ENCODE measurements at regions not wholly inside any gene's neighbourhood (a gene's known extent, or its start where the extent isn't known, plus 50 kb on each side); places are given as distances from the start of the nearest gene placed in this dataset.

DNA sequence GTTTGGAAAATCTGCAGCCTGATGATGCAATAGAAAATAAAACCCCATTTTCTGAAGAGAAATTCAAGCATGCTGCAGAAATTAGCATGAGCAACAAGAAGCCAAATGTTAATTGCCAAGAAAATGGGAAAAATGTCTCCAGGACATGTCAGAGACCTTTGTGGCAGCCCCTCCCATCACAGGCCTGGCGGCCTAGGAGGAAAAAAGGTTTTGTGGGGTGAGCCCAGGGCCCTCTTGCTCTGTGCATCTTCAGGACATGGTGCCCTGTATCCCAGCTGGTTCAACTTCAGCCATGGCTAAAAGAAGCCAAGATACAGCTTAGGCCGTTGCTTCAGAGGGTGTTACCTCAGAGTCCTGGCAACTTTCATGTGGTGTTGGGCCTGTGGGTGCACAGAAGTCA, 775.5 kb upstream of the SEL1L start:
- H3K27ac Mint-ChIP-seq = no peak overlapping the region
- no peak overlapping the region for H3K4me3 Mint-ChIP-seq
- peaks cover 7 to 25% (median 9%) of the 10 kb centered on the region in 7 donors for H3K9me3 Mint-ChIP-seq
- ATAC-seq (ENCODE audit: low read depth in 2 of 2) = no peak
- H3K36me3 Mint-ChIP-seq = peaks cover 0 to 8% of the 10 kb centered on the region in 2 donors
- H3K4me1 Mint-ChIP-seq = no peaks in the 10 kb centered on the region
- no peaks in the 10 kb centered on the region for H3K27me3 Mint-ChIP-seq
- no peak for DNase-seq

- Mint-ChIP-seq H3K27me3 (no peaks in the 10 kb centered on the region), H3K27ac (peak overlapping the region in 1 of 6 donors; percentile 33), H3K4me1 (no peaks in the 10 kb centered on the region), H3K9me3 (peaks cover 3 to 36% (median 11%) of the 10 kb centered on the region in 7 donors), H3K4me3 (no peak overlapping the region), H3K36me3 (peaks cover 0 to 1% of the 10 kb centered on the region in 2 donors)
- ATAC-seq (ENCODE audit: low read depth in 2 of 2) (no peak), DNase-seq (no peak)
Observed at GRCh38 chr14:82313889-82314288, 780.2 kb upstream of the SEL1L start.

DNA sequence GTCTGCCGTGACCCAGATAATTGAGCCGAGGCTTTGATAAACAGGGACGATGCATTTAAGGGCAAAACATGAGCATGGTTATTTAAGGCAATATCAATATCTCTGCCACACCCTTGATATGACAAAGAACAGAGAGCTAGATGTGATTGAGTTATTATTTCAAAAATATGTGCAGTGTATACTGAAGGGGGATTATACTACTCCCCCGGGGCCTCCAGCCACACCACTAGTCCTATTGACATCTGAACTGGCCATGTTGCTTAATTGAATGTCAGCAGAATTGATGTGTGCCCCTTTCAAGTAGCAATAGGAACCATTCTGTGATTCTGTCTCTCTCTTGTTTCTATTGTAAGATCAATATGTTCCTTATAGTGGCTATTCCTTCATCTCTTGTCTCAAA, 794.8 kb upstream of the SEL1L start:
- no peak for DNase-seq
- Mint-ChIP-seq H3K9me3 (peaks cover 5 to 26% (median 9%) of the 10 kb centered on the region in 7 donors), H3K27ac (no peak overlapping the region), H3K27me3 (no peaks in the 10 kb centered on the region), H3K4me3 (no peak overlapping the region), H3K4me1 (no peaks in the 10 kb centered on the region), H3K36me3 (no peaks in the 10 kb centered on the region)
- ATAC-seq (ENCODE audit: low read depth in 2 of 2) = no peak

GRCh38 chr14:82341261-82341810, 807.7 kb upstream of the SEL1L start:
- no peaks in the 10 kb centered on the region for H3K36me3 Mint-ChIP-seq
- no peak for DNase-seq
- no peaks in the 10 kb centered on the region for H3K4me1 Mint-ChIP-seq
- no peak overlapping the region for H3K27ac Mint-ChIP-seq
- ATAC-seq (ENCODE audit: low read depth in 2 of 2) = no peak
- H3K9me3 Mint-ChIP-seq = peaks cover 2 to 10% (median 5%) of the 10 kb centered on the region in 7 donors
- no peaks in the 10 kb centered on the region for H3K27me3 Mint-ChIP-seq
- H3K4me3 Mint-ChIP-seq = no peak overlapping the region

GRCh38 chr14:82342596-82342995, 808.9 kb upstream of the SEL1L start:
- Mint-ChIP-seq H3K4me3 (no peak overlapping the region), H3K4me1 (no peaks in the 10 kb centered on the region), H3K27me3 (no peaks in the 10 kb centered on the region), H3K27ac (no peak overlapping the region), H3K36me3 (no peaks in the 10 kb centered on the region), H3K9me3 (peaks cover 2 to 8% (median 5%) of the 10 kb centered on the region in 7 donors)
- no peak for DNase-seq
- ATAC-seq (ENCODE audit: low read depth in 2 of 2) = no peak

- Mint-ChIP-seq H3K27me3 (no peaks in the 10 kb centered on the region), H3K9me3 (peaks cover 0 to 7% (median 5%) of the 10 kb centered on the region in 7 donors), H3K4me1 (no peaks in the 10 kb centered on the region), H3K27ac (no peak overlapping the region), H3K36me3 (no peaks in the 10 kb centered on the region), H3K4me3 (no peak overlapping the region)
- DNase-seq (no peak), ATAC-seq (ENCODE audit: low read depth in 2 of 2) (no peak)
Observed at GRCh38 chr14:82345184-82345583, 811.5 kb upstream of the SEL1L start.

DNA sequence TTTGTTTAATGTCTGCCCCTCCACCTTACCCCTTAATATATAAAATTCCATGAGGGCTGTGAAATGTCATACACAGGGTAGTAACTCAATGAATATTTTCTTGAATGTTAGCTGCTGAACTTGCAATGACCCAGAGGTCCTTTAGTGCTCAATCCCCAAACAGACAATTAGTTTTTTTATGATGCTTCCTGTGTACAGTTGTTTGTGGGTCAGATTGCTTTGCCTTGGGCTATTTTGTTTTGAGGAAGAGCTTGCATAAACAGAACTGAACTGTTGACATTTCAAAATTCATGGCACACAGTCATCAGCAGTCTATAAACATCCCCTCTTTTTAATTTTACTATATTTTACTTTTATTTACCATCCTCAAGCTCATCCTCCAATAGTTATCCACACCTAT, 820.5 kb upstream of the SEL1L start:
- no peaks in the 10 kb centered on the region for H3K4me1 Mint-ChIP-seq
- ATAC-seq (ENCODE audit: low read depth in 2 of 2) (no peak), DNase-seq (no peak)
- H3K9me3 Mint-ChIP-seq = peaks cover 2 to 19% (median 8%) of the 10 kb centered on the region in 7 donors
- H3K27ac Mint-ChIP-seq = no peak overlapping the region
- H3K36me3 Mint-ChIP-seq = no peaks in the 10 kb centered on the region
- no peak overlapping the region for H3K4me3 Mint-ChIP-seq
- no peaks in the 10 kb centered on the region for H3K27me3 Mint-ChIP-seq

GRCh38 chr14:82359201-82359600, 825.5 kb upstream of the SEL1L start:
- Mint-ChIP-seq H3K27ac (no peak overlapping the region), H3K36me3 (no peaks in the 10 kb centered on the region), H3K27me3 (no peaks in the 10 kb centered on the region), H3K4me3 (no peak overlapping the region), H3K4me1 (no peaks in the 10 kb centered on the region), H3K9me3 (peaks cover 2 to 19% (median 8%) of the 10 kb centered on the region in 7 donors)
- DNase-seq = no peak
- ATAC-seq (ENCODE audit: low read depth in 2 of 2) = no peak

GRCh38 chr14:82362452-82362851, 828.8 kb upstream of the SEL1L start:
- no peak overlapping the region for H3K27ac Mint-ChIP-seq
- H3K27me3 Mint-ChIP-seq = no peaks in the 10 kb centered on the region
- H3K4me1 Mint-ChIP-seq = no peaks in the 10 kb centered on the region
- no peak overlapping the region for H3K4me3 Mint-ChIP-seq
- ATAC-seq (ENCODE audit: low read depth in 2 of 2) (no peak), DNase-seq (no peak)
- H3K36me3 Mint-ChIP-seq = no peaks in the 10 kb centered on the region
- peaks cover 0 to 16% (median 7%) of the 10 kb centered on the region in 7 donors for H3K9me3 Mint-ChIP-seq

DNA sequence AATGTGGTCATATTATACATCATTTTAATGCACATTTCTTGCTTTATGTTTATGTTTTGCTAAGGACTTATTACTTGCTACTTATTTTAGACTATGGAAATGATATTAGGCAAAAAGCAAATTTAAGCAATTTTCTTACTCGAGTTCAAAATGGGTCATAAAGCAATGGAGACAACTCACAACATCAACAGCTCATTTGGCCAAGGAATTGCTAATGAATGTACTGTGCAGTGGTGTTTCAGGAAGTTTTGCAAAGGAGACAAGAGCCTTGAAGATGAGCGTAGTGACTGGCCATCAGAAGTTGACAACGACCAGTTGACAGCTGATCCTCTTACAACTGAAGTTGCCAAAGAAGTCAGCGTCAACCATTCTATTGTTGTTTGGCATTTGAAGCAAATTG, 831.8 kb upstream of the SEL1L start:
- no peaks in the 10 kb centered on the region for H3K27me3 Mint-ChIP-seq
- ATAC-seq (ENCODE audit: low read depth in 2 of 2) (no peak), DNase-seq (no peak)
- H3K9me3 Mint-ChIP-seq = peaks cover 0 to 8% (median 4%) of the 10 kb centered on the region in 7 donors
- H3K36me3 Mint-ChIP-seq = no peaks in the 10 kb centered on the region
- no peaks in the 10 kb centered on the region for H3K4me1 Mint-ChIP-seq
- no peak overlapping the region for H3K4me3 Mint-ChIP-seq
- H3K27ac Mint-ChIP-seq = no peak overlapping the region

- ATAC-seq (ENCODE audit: low read depth in 2 of 2) = no peak
- Mint-ChIP-seq H3K27me3 (no peaks in the 10 kb centered on the region), H3K4me1 (no peaks in the 10 kb centered on the region), H3K36me3 (no peaks in the 10 kb centered on the region), H3K9me3 (peaks cover 0 to 8% (median 4%) of the 10 kb centered on the region in 7 donors), H3K27ac (no peak overlapping the region), H3K4me3 (no peak overlapping the region)
- no peak for DNase-seq
Observed at GRCh38 chr14:82366803-82367202, 833.1 kb upstream of the SEL1L start.

GRCh38 chr14:82379291-82379690, 845.6 kb upstream of the SEL1L start:
- Mint-ChIP-seq H3K27ac (no peak overlapping the region), H3K9me3 (peaks cover 0 to 20% (median 9%) of the 10 kb centered on the region in 7 donors), H3K36me3 (no peaks in the 10 kb centered on the region), H3K27me3 (no peaks in the 10 kb centered on the region), H3K4me1 (no peaks in the 10 kb centered on the region), H3K4me3 (no peak overlapping the region)
- ATAC-seq (ENCODE audit: low read depth in 2 of 2) (no peak), DNase-seq (no peak)

GRCh38 chr14:82385048-82385447, 851.4 kb upstream of the SEL1L start:
- peaks cover 0 to 21% (median 3%) of the 10 kb centered on the region in 7 donors for H3K9me3 Mint-ChIP-seq
- DNase-seq = no peak
- no peaks in the 10 kb centered on the region for H3K4me1 Mint-ChIP-seq
- H3K27ac Mint-ChIP-seq = no peak overlapping the region
- no peaks in the 10 kb centered on the region for H3K36me3 Mint-ChIP-seq
- no peak overlapping the region for H3K4me3 Mint-ChIP-seq
- H3K27me3 Mint-ChIP-seq = no peaks in the 10 kb centered on the region
- no peak for ATAC-seq (ENCODE audit: low read depth in 2 of 2)

GRCh38 chr14:82387699-82388098, 854.0 kb upstream of the SEL1L start:
- H3K27ac Mint-ChIP-seq = no peak overlapping the region
- H3K36me3 Mint-ChIP-seq = no peaks in the 10 kb centered on the region
- H3K27me3 Mint-ChIP-seq = no peaks in the 10 kb centered on the region
- DNase-seq (no peak), ATAC-seq (ENCODE audit: low read depth in 2 of 2) (no peak)
- no peaks in the 10 kb centered on the region for H3K4me1 Mint-ChIP-seq
- peaks cover 0 to 21% (median 3%) of the 10 kb centered on the region in 7 donors for H3K9me3 Mint-ChIP-seq
- H3K4me3 Mint-ChIP-seq = no peak overlapping the region

GRCh38 chr14:82388488-82388887, 854.8 kb upstream of the SEL1L start:
- H3K27ac Mint-ChIP-seq = no peak overlapping the region
- no peaks in the 10 kb centered on the region for H3K27me3 Mint-ChIP-seq
- H3K4me1 Mint-ChIP-seq = no peaks in the 10 kb centered on the region
- ATAC-seq (ENCODE audit: low read depth in 2 of 2) (no peak), DNase-seq (no peak)
- peaks cover 0 to 21% (median 3%) of the 10 kb centered on the region in 7 donors for H3K9me3 Mint-ChIP-seq
- no peaks in the 10 kb centered on the region for H3K36me3 Mint-ChIP-seq
- H3K4me3 Mint-ChIP-seq = no peak overlapping the region
